GM12874 (cell line): ENCODE measurements at regions not wholly inside any gene's neighbourhood (a gene's known extent, or its start where the extent isn't known, plus 50 kb on each side); places are given as distances from the start of the nearest gene placed in this dataset.

Experiments used
- TF ChIP-seq, protein P1 (sequence below): IDR thresholded peaks from 2 replicates; pipeline ENCODE4 v1.5.1; 2011; ENCODE audit warnings: low read depth, mild to moderate bottlenecking, control low read depth, low read length, moderate library complexity; ENCODE audit not compliant: insufficient read depth

DNA sequence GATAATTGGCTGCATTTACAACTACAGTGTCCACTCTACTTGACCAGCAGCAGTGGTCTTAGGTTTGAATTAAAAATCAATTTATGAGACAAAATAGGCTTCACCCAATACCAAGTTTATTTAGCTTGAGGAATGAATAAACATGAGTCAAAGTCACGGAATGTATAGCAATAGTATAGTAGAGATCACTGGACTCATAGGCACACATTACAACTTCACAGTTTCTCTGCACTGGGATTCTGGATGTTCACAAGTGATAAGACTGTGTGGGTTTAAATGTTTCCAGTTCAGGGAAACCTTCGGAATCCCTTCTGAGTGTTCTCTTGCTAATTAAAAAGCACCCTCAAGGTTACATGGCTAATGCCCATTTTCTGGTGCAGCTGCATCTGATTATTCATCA lies 1064.9 kb downstream of the SLITRK5 start:
- TF ChIP-seq, protein P1, sequence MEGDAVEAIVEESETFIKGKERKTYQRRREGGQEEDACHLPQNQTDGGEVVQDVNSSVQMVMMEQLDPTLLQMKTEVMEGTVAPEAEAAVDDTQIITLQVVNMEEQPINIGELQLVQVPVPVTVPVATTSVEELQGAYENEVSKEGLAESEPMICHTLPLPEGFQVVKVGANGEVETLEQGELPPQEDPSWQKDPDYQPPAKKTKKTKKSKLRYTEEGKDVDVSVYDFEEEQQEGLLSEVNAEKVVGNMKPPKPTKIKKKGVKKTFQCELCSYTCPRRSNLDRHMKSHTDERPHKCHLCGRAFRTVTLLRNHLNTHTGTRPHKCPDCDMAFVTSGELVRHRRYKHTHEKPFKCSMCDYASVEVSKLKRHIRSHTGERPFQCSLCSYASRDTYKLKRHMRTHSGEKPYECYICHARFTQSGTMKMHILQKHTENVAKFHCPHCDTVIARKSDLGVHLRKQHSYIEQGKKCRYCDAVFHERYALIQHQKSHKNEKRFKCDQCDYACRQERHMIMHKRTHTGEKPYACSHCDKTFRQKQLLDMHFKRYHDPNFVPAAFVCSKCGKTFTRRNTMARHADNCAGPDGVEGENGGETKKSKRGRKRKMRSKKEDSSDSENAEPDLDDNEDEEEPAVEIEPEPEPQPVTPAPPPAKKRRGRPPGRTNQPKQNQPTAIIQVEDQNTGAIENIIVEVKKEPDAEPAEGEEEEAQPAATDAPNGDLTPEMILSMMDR = no peak

DNA sequence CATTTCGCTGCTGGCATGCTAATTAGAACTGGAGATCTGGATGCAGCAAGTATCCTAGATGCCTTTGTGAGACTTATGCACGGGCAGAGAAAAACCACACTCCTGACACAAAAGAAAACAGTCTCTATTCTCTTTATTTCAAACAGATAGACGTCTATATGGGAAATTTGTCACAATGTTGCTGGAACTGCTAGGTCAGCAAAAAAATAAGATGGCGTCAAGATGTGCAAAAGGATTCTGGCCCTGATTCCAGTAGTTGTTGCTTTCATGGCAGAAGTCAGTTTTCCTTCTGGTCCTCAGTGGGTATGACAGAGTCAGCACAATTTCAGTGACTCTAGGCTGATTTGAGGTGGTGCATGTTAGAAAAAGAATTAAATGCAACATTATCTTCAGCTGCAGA lies 1068.0 kb downstream of the SLITRK5 start:
- TF ChIP-seq, protein P1 = no peak

DNA sequence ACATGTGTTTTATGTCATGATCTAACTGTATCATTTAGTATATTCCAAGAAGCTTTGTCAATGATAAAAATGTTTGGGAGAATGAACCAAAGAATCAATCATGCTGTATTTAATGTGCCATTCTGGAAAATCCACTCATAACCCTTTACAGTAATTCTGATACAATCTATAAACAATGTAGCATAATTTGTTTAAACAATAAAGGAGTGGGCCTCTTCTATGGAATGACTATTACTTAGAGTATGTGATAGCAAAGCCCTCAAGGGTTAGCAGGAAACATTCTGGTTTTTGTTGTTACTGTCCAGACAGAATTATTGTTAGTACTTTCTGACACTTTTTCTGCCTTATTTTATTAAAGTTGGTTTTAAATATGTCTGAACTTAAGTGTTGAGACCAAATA lies 1073.1 kb downstream of the SLITRK5 start:
- TF ChIP-seq, protein P1 = no peak

DNA sequence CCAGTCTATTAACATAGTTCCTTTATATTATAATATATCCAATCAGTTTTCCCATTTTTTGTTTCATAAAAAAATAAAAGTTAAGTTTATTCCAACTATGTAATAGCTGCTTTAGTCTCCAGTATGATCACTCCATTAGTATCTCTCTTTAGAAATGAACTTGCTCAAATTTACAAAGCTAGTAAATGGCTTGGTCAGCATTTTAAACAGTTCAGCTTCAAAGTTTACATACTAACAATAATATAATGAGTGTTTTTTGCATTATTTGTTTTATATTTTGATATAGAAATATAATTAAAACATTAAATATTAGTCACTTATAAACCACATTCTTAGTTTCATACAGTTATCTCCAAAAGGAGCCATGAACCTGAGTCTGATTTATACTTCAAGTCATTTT lies 1073.8 kb downstream of the SLITRK5 start:
- TF ChIP-seq, protein P1 = no peak

DNA sequence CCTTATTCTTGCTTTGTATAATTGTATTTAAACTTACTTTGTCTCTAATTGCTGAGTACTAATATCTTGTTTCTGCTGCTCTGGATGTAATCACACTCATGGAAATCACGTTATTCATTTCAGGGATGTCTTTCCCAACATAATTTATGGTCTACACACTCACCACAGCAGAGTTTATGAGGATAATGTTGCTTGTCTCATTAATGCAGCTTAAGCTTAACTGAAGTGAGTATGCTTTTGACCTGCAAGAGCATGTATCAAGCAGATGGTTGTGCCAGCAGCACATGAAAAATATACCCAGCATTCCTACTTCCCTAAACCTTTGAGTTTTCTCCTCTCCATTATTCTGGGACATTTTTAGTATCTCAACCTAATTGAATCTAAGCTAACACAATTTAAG lies 1080.9 kb downstream of the SLITRK5 start:
- TF ChIP-seq, protein P1 = no peak

DNA sequence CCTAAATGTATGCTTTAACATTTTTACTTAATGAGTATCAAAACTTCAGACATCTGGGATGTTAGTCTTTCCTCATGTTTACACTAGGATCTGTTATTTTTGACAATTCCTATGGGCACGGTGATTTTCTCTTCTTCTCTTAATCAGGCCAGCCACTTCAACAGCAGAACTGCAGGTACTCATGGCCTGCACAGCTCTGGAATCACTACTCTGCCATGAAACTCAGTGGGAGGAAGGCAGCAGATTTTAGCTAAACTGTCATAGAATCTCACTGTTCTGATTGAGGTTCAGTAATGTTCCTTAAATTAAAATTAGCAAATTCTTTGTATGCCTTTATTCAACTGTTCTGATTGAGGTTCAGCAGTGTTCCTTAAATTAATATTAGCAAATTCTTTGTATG lies 1083.0 kb downstream of the SLITRK5 start:
- TF ChIP-seq, protein P1 = no peak

DNA sequence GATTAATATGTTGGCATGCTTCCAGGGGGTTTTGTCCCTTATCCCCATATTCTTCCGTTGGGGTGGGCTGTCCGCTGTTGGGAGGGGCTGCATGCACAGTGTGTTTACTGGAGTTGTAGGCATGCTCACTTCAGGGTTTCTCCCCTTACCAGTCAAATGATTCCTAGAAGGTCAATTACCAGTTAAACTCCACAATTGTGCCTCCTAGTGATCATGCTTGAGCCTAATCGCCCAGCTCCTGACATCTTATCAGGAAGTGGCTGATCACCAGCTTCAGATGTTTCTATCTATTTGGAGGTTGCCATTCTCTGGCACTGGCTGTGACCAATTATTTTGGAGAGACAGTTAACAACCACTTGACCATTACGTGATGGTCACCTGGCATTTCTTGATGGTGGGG lies 1090.0 kb downstream of the SLITRK5 start:
- TF ChIP-seq, protein P1 = no peak

DNA sequence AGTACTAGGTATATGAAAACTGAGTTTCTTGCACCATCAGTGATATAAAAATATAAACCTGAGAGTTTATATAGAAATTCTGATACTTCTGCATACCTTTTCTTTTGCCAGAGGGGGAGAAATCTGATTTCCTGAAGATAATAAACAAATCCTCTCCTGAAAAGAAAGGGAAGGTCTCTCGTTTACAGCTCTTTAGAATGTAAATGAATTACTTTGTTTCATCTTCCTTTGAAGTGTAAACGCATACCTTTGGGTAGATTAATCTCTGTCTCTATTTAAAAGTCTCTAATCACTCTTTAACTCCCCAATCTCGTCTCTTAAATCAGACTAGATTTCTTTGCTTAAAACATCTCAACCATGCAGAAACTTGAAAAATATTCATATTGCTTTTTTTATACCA lies 1092.9 kb downstream of the SLITRK5 start:
- TF ChIP-seq, protein P1 = no peak
